Cerebellar cortex (tissue), 1 donor: ENCODE measurements at regions not wholly inside any gene's neighbourhood (a gene's known extent, or its start where the extent isn't known, plus 50 kb on each side); places are given as distances from the start of the nearest gene placed in this dataset.

Source experiments
- DNase-seq: peaks from one replicate; pipeline ENCODE4 v3.0.0-alpha.2; 2015; ENCODE audit warnings: low spot score

- no peak for DNase-seq
These were observed 221.2 kb downstream of the IGSF11 start for GRCh38 chr3:118813472-118813871.

- DNase-seq, result peak; percentile 54
These were observed 216.9 kb downstream of the IGSF11 start for GRCh38 chr3:118817748-118818165.

GRCh38 chr3:118818386-118818785 lies 216.3 kb downstream of the IGSF11 start:
- no peak for DNase-seq

GRCh38 chr3:118823626-118824025 lies 211.0 kb downstream of the IGSF11 start:
- no peak for DNase-seq

GRCh38 chr3:118827446-118827845 lies 207.2 kb downstream of the IGSF11 start:
- DNase-seq, result no peak

GRCh38 chr3:118828351-118828750 lies 206.3 kb downstream of the IGSF11 start:
- no peak for DNase-seq

- DNase-seq, result no peak
These were observed 201.6 kb downstream of the IGSF11 start for GRCh38 chr3:118833075-118833474.

GRCh38 chr3:118838871-118839270 lies 195.8 kb downstream of the IGSF11 start:
- no peak for DNase-seq

GRCh38 chr3:118842147-118842863 lies 192.3 kb downstream of the IGSF11 start:
- DNase-seq, result no peak

- no peak for DNase-seq
These were observed 188.5 kb downstream of the IGSF11 start for GRCh38 chr3:118846176-118846575.
